ENCODE measurements at regions not wholly inside any gene's neighbourhood (a gene's known extent, or its start where the extent isn't known, plus 50 kb on each side); places are given as distances from the start of the nearest gene placed in this dataset.

GRCh38 chrX:140337263-140337662, 167.6 kb downstream of the SOX3 start:
- H3K4me1 ChIP-seq (ENCODE audit: control insufficient read depth, low read depth, low read length): no peaks in the 10 kb centered on the region
- peaks cover 16% of the 10 kb centered on the region for H3K9me3 ChIP-seq (ENCODE audit: control insufficient read depth, low read depth, low read length)
- H3K4me3 ChIP-seq (ENCODE audit: low read length): no peak overlapping the region
- no peaks in the 10 kb centered on the region for H3K36me3 ChIP-seq (ENCODE audit: control insufficient read depth, low read depth, low read length)
- H3K27me3 ChIP-seq (ENCODE audit: control insufficient read depth, insufficient read depth, low read length): no peaks in the 10 kb centered on the region
- H3K9ac ChIP-seq (ENCODE audit: low read length): no peak overlapping the region
- no peak overlapping the region for H3K27ac ChIP-seq (ENCODE audit: low read length)

- H3K4me1 ChIP-seq (ENCODE audit: control insufficient read depth, low read depth, low read length): no peaks in the 10 kb centered on the region
- H3K36me3 ChIP-seq (ENCODE audit: control insufficient read depth, low read depth, low read length): no peaks in the 10 kb centered on the region
- H3K27me3 ChIP-seq (ENCODE audit: control insufficient read depth, insufficient read depth, low read length): no peaks in the 10 kb centered on the region
- no peak overlapping the region for H3K4me3 ChIP-seq (ENCODE audit: low read length)
- H3K9ac ChIP-seq (ENCODE audit: low read length): no peak overlapping the region
- H3K9me3 ChIP-seq (ENCODE audit: control insufficient read depth, low read depth, low read length): peaks cover 24% of the 10 kb centered on the region
- no peak overlapping the region for H3K27ac ChIP-seq (ENCODE audit: low read length)
These were observed 186.6 kb downstream of the SOX3 start for GRCh38 chrX:140318296-140318695.

- H3K27ac ChIP-seq (ENCODE audit: low read length): no peak overlapping the region
- H3K4me1 ChIP-seq (ENCODE audit: control insufficient read depth, low read depth, low read length): no peaks in the 10 kb centered on the region
- H3K36me3 ChIP-seq (ENCODE audit: control insufficient read depth, low read depth, low read length): no peaks in the 10 kb centered on the region
- H3K4me3 ChIP-seq (ENCODE audit: low read length): no peak overlapping the region
- H3K9ac ChIP-seq (ENCODE audit: low read length): no peak overlapping the region
- peaks cover 27% of the 10 kb centered on the region for H3K9me3 ChIP-seq (ENCODE audit: control insufficient read depth, low read depth, low read length)
- H3K27me3 ChIP-seq (ENCODE audit: control insufficient read depth, insufficient read depth, low read length): no peaks in the 10 kb centered on the region
These were observed 187.4 kb downstream of the SOX3 start for GRCh38 chrX:140317462-140317861.

- Histone ChIP-seq H3K9me3 (ENCODE audit: control insufficient read depth, low read depth, low read length) (peaks cover 6% of the 10 kb centered on the region), H3K4me3 (ENCODE audit: low read length) (no peak overlapping the region), H3K9ac (ENCODE audit: low read length) (no peak overlapping the region), H3K4me1 (ENCODE audit: control insufficient read depth, low read depth, low read length) (peaks cover 10% of the 10 kb centered on the region), H3K36me3 (ENCODE audit: control insufficient read depth, low read depth, low read length) (no peaks in the 10 kb centered on the region), H3K27me3 (ENCODE audit: control insufficient read depth, insufficient read depth, low read length) (no peaks in the 10 kb centered on the region), H3K27ac (ENCODE audit: low read length) (no peak overlapping the region)
These were observed 205.7 kb downstream of the SOX3 start for GRCh38 chrX:140298960-140299825.

GRCh38 chrX:140297273-140297672, 207.6 kb downstream of the SOX3 start:
- peaks cover 10% of the 10 kb centered on the region for H3K4me1 ChIP-seq (ENCODE audit: control insufficient read depth, low read depth, low read length)
- H3K9ac ChIP-seq (ENCODE audit: low read length): no peak overlapping the region
- no peaks in the 10 kb centered on the region for H3K36me3 ChIP-seq (ENCODE audit: control insufficient read depth, low read depth, low read length)
- H3K27ac ChIP-seq (ENCODE audit: low read length): no peak overlapping the region
- no peaks in the 10 kb centered on the region for H3K27me3 ChIP-seq (ENCODE audit: control insufficient read depth, insufficient read depth, low read length)
- H3K9me3 ChIP-seq (ENCODE audit: control insufficient read depth, low read depth, low read length): peaks cover 4% of the 10 kb centered on the region
- no peak overlapping the region for H3K4me3 ChIP-seq (ENCODE audit: low read length)

GRCh38 chrX:140292961-140293360, 211.9 kb downstream of the SOX3 start:
- no peaks in the 10 kb centered on the region for H3K27me3 ChIP-seq (ENCODE audit: control insufficient read depth, insufficient read depth, low read length)
- peaks cover 8% of the 10 kb centered on the region for H3K9me3 ChIP-seq (ENCODE audit: control insufficient read depth, low read depth, low read length)
- H3K27ac ChIP-seq (ENCODE audit: low read length): no peak overlapping the region
- no peaks in the 10 kb centered on the region for H3K36me3 ChIP-seq (ENCODE audit: control insufficient read depth, low read depth, low read length)
- peaks cover 3% of the 10 kb centered on the region for H3K4me1 ChIP-seq (ENCODE audit: control insufficient read depth, low read depth, low read length)
- no peak overlapping the region for H3K9ac ChIP-seq (ENCODE audit: low read length)
- no peak overlapping the region for H3K4me3 ChIP-seq (ENCODE audit: low read length)

GRCh38 chrX:140292188-140292587, 212.7 kb downstream of the SOX3 start:
- H3K27me3 ChIP-seq (ENCODE audit: control insufficient read depth, insufficient read depth, low read length): no peaks in the 10 kb centered on the region

GRCh38 chrX:140274811-140275525, 229.9 kb downstream of the SOX3 start:
- Histone ChIP-seq H3K9ac (ENCODE audit: low read length) (no peak overlapping the region), H3K27ac (ENCODE audit: low read length) (no peak overlapping the region), H3K4me1 (ENCODE audit: control insufficient read depth, low read depth, low read length) (peaks cover 5% of the 10 kb centered on the region)

More at GRCh38 chrX:140292188-140292587, 212.7 kb downstream of the SOX3 start:
- no peaks in the 10 kb centered on the region for H3K36me3 ChIP-seq (ENCODE audit: control insufficient read depth, low read depth, low read length)
- H3K4me1 ChIP-seq (ENCODE audit: control insufficient read depth, low read depth, low read length): no peaks in the 10 kb centered on the region
- no peak overlapping the region for H3K9ac ChIP-seq (ENCODE audit: low read length)
- H3K27ac ChIP-seq (ENCODE audit: low read length): no peak overlapping the region
- H3K4me3 ChIP-seq (ENCODE audit: low read length): no peak overlapping the region
- peaks cover 8% of the 10 kb centered on the region for H3K9me3 ChIP-seq (ENCODE audit: control insufficient read depth, low read depth, low read length)

GRCh38 chrX:140273921-140274320, 230.9 kb downstream of the SOX3 start:
- no peak overlapping the region for H3K9ac ChIP-seq (ENCODE audit: low read length)
- H3K4me1 ChIP-seq (ENCODE audit: control insufficient read depth, low read depth, low read length): peaks cover 5% of the 10 kb centered on the region

More at GRCh38 chrX:140274811-140275525, 229.9 kb downstream of the SOX3 start:
- H3K4me3 ChIP-seq (ENCODE audit: low read length): no peak overlapping the region
- H3K9me3 ChIP-seq (ENCODE audit: control insufficient read depth, low read depth, low read length): peaks cover 12% of the 10 kb centered on the region
- no peaks in the 10 kb centered on the region for H3K36me3 ChIP-seq (ENCODE audit: control insufficient read depth, low read depth, low read length)
- H3K27me3 ChIP-seq (ENCODE audit: control insufficient read depth, insufficient read depth, low read length): no peaks in the 10 kb centered on the region

GRCh38 chrX:140250391-140250790, 254.5 kb downstream of the SOX3 start:
- no peaks in the 10 kb centered on the region for H3K36me3 ChIP-seq (ENCODE audit: control insufficient read depth, low read depth, low read length)
- H3K4me3 ChIP-seq (ENCODE audit: low read length): no peak overlapping the region
- peaks cover 15% of the 10 kb centered on the region for H3K9me3 ChIP-seq (ENCODE audit: control insufficient read depth, low read depth, low read length)
- H3K9ac ChIP-seq (ENCODE audit: low read length): no peak overlapping the region
- H3K27ac ChIP-seq (ENCODE audit: low read length): no peak overlapping the region
- no peaks in the 10 kb centered on the region for H3K27me3 ChIP-seq (ENCODE audit: control insufficient read depth, insufficient read depth, low read length)
- peaks cover 9% of the 10 kb centered on the region for H3K4me1 ChIP-seq (ENCODE audit: control insufficient read depth, low read depth, low read length)

More at GRCh38 chrX:140273921-140274320, 230.9 kb downstream of the SOX3 start:
- Histone ChIP-seq H3K4me3 (ENCODE audit: low read length) (no peak overlapping the region), H3K27me3 (ENCODE audit: control insufficient read depth, insufficient read depth, low read length) (no peaks in the 10 kb centered on the region), H3K27ac (ENCODE audit: low read length) (no peak overlapping the region), H3K9me3 (ENCODE audit: control insufficient read depth, low read depth, low read length) (peaks cover 12% of the 10 kb centered on the region), H3K36me3 (ENCODE audit: control insufficient read depth, low read depth, low read length) (no peaks in the 10 kb centered on the region)

- no peak overlapping the region for H3K4me3 ChIP-seq (ENCODE audit: low read length)
- no peaks in the 10 kb centered on the region for H3K36me3 ChIP-seq (ENCODE audit: control insufficient read depth, low read depth, low read length)
- H3K9me3 ChIP-seq (ENCODE audit: control insufficient read depth, low read depth, low read length): peaks cover 15% of the 10 kb centered on the region
- no peak overlapping the region for H3K9ac ChIP-seq (ENCODE audit: low read length)
- H3K27me3 ChIP-seq (ENCODE audit: control insufficient read depth, insufficient read depth, low read length): no peaks in the 10 kb centered on the region
- peaks cover 9% of the 10 kb centered on the region for H3K4me1 ChIP-seq (ENCODE audit: control insufficient read depth, low read depth, low read length)
- no peak overlapping the region for H3K27ac ChIP-seq (ENCODE audit: low read length)
These were observed 255.8 kb downstream of the SOX3 start for GRCh38 chrX:140249088-140249487.
